T47D (cell line): ENCODE measurements at regions not wholly inside any gene's neighbourhood (a gene's known extent, or its start where the extent isn't known, plus 50 kb on each side); places are given as distances from the start of the nearest gene placed in this dataset.
A peak's percentile ranks its signal among the peaks of the same experiment; 100 is the strongest.

Source experiments
- DNase-seq, 2 experiments: peaks; one replicate each; pipeline versions ENCODE4 v3.0.0 to v3.0.0-alpha.2; 2011 to 2012; ENCODE audit warnings: low read depth in 1 of 2, low spot score in 1 of 2
- JUND ChIP-seq: IDR thresholded peaks from 2 replicates; pipeline ENCODE4 v1.6.1; 2012; ENCODE audit warnings: low read depth
- in situ Hi-C: cut with HindIII; loops from 2 replicates; pipeline ENCODE4 v1.10.0; 2016; ENCODE audit warnings: low sequenced_read_pairs, low pct_unique_long_range_greater_than_20kb

DNA sequence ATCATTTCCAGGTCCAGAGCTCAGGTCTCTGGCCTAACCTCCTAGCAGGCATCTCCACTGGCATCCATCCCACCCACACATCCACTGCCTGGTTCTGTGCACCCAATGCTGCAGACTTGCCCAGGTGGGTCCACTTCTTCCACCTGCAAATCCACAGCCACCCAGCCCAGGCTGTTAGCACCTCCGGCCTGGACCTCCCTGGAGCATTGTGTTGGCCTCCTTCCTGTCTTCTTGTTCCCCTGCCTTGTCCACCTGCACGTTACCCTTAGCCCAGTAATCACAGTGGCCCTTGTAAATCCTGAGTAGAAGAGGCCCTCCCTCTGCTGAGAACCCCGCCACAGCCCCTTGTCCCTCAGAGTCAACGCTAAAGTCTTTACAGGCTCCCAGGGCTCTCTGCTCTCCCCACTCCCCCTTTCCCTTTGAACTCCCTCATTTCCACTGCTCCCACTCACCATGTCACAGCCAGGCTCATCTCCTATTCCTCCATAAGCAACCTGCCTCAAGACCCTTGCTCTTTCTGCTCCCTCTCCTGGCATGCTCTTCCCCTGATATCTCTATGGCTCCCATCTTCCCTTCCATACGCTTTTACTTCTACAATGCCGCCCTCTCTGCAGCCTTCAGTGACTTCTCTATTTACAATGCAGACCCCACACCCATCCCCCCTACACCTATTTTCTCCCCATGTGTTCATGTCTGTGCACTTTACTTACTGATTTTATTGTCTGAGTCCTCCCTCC is 288.8 kb downstream of the FOXL1 start:
- no peak for DNase-seq
- TF ChIP-seq JUND = no peak
- in situ Hi-C loops = no loop called here

DNA sequence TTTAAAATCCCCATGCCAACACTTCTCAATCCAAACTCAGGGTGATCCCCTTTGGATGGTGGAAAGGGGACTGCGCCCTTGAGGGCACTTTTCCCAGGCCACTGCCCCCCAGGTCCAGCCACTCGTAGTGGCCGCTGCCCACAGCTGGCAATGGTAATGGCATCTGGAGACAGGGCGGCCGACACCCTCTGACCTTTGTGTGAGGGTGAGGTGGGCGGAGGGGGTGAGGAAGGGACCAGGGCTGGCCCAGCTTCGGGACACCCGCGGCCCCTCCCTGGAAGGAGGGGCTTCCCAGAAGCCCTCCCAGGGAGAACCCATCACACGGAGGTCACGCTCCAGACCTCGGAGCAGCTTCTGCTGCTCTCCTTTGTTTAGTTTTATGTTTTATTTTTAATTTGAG is 289.7 kb downstream of the FOXL1 start:
- TF ChIP-seq JUND = no peak

DNA sequence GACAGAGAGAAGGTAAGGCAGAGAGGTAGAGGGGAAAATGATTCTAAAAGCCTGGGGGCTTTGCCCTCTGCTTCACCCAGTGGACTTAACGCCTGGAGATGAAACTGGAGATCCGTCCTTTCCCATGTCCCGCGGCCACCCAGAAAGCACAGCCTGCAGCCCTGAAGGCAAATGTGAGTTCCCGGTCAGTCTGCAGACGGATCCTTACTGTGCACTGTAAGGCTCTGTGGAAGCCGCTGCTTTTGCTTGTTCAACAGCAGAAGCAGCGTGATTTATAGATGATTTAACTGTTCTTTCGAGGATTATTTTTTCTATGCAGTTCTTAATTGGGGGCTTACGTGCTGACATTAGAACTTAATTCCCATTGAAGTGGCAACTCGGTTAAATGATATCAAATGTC is 290.4 kb downstream of the FOXL1 start:
- no peak for DNase-seq
- in situ Hi-C loops = no loop called here
- no peak for TF ChIP-seq JUND

More for the DNA sequence above, 289.7 kb downstream of the FOXL1 start:
- no peak for DNase-seq
- in situ Hi-C loops = no loop called here

DNA sequence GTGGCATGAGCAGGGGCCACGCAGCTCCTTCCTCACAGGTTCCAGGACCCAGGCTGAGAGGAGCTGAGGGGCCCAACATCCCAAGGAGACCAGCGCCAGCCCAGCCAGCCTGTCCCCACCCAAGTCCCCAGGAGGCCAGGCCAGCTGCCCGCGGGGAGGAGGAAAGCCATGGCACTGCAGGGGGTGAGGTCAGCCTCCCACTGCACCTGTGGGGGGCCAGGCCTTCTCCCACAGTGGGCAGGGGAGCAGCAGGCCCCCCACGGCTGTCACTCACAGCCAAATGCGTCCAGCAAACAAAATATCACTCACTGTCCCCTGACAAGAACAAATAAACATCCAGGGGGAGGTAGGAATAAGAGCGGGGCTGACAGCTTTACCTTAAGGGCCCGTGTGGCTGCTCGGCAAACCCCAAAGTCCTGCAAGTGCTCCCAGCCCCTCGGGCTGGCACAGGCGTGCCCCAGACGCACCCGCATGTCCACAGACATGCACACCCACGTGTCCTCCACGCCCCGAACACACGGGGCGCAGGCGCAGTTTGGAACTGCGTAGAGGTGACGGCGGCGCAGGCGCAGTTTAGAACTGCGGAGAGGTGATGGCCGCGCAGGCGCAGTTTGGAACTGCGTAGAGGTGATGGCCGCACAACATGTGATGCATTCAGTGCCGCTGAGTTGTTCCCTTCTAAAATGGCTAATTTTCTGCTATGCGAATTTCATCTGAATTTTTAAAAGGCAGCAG is 291.1 kb downstream of the FOXL1 start:
- in situ Hi-C loops = no loop called here
- TF ChIP-seq JUND = no peak
- DNase-seq = no peak

DNA sequence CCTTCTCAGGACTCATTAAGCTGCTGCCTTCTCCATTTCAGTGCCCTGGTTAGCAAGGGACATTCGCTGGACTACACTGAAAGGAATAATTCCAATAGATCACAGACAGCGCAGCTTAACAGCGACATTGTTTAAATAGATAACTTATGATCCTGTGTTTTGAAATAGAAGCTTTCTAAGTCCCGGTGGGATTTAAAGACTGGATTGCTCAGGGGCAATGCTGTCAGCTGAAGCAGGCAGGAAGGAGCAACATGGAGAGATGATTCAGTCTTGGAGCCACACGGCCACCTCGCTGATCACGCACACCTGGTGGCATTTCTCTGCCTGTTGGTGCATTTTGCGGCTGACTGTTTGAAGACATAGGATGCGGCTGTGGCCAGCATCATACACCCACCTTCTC is 292.0 kb downstream of the FOXL1 start:
- no peak for TF ChIP-seq JUND
- in situ Hi-C loops = no loop called here
- no peak for DNase-seq

DNA sequence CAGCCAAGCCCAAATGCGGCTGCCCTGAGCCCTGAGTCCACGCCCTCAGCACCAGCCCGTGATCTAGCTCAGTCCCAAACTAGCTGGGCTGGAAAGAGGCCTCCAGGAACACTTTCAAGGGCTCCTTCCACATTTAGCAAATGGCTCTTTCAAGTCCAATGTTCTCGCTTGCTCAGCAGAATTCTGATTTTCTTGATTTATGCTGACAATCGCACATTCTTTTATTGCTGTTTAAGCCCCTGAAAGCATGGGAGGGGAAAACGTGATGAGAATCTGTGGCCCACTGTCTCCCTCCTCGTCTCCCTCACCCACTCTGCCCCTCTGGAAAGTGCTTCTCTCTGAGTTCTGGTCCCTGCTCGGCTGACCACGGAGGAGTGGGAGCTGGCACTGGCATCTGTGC is 293.8 kb downstream of the FOXL1 start:
- in situ Hi-C loops = no loop called here
- TF ChIP-seq JUND = no peak
- DNase-seq = no peak

DNA sequence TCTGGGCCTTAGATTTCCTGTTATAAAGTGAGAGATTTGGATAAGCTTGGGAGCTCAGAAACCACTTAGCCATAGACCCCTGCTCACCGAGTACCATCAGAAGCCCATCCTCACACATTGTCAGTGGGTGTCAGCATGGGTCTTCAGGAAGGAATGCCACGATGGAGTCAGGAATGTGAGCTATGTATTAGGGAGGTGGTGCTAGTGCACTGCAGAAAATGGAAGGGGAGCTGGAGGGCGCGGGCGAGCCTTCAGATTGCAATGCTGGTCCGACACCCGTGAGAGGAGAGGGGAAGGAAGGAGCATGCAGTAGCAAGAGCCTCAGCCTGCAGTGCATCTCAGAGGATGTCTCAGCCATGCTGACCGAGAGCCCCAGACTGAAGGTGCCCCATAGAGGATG is 294.5 kb downstream of the FOXL1 start:
- TF ChIP-seq JUND = no peak
- in situ Hi-C loops = no loop called here
- no peak for DNase-seq

DNA sequence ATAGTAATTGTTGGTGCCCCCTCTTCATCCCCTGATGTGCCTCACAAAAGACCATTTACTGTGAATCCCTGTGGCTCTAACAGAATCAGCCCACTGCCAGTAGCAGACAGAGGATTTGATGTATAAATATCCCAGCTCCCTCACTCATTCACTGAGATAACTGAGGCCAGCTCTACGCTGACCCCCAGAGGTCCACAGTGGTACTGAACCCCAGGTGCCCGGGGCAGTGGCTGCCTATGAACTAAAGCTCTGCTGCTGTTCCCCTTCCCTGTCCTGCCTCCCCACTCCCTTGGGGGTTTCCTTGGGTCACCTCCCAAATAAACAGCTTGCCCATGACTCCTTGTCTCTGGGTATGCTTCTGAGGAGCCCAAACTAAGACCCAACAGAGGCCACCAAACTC is 295.8 kb downstream of the FOXL1 start:
- peak in 1 of 2 experiments; percentile 33 for DNase-seq
- in situ Hi-C loops = no loop called here

DNA sequence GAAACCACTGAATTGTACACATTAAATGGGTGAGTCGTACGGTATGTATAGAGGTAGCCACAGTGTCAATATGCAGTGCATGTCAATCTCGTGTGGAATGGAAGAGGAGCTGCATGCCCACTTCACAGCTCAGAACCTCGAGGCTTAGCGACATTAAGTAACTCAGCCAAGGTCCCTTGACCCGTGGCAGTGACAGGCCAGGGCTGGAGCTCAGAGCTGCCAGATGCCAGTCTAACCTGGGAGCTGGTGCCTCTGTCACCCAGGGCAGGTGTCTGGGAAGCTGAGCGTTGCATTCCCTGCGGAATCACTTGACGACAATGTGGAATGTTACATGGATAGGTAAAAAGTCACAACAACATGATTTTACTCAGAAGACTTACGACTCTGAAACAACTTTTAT is 298.1 kb downstream of the FOXL1 start:
- DNase-seq = no peak
- in situ Hi-C loops = no loop called here
- TF ChIP-seq JUND = no peak

More for the DNA sequence above, 295.8 kb downstream of the FOXL1 start:
- no peak for TF ChIP-seq JUND

DNA sequence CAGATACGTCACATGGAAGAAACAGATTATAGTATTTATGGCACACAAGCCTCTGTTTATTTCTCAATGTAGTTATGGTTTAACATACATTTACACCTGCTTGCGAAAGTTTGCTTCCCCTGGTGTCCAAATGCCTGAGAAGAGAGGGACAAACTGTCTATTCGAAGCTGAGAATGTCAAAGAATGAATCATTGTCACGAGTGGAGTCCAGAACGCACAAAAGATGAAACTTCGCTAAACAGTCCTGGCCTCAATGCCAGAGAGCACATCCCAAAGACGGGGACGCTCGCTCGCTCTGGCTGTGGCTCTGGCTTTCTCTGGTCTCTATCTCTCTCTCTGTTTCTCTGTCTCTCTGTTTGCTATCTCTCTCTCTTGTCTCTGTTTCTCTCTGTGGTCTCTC is 298.8 kb downstream of the FOXL1 start:
- TF ChIP-seq JUND = no peak
- DNase-seq = no peak
- in situ Hi-C loops = no loop called here

DNA sequence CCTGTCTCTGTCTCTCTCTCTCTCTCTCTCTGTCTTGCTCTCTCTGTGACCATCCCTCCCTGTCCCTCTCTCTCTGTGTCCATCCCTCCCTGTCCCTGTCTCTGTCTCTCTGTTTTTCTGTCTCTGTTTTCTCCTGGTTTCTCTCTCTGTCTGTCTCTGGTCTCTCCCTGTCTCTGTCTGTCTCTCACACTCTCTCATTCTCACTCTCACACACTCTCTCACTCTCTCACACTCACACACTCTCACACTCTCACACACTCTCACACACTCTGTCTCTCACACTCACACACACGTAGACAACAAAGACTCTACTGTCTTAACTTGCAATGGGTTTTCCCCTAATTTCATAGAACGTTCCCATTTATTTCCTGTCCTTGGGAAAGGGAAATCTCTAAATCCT is 299.5 kb downstream of the FOXL1 start:
- no peak for TF ChIP-seq JUND
- DNase-seq = no peak
- in situ Hi-C loops = no loop called here

DNA sequence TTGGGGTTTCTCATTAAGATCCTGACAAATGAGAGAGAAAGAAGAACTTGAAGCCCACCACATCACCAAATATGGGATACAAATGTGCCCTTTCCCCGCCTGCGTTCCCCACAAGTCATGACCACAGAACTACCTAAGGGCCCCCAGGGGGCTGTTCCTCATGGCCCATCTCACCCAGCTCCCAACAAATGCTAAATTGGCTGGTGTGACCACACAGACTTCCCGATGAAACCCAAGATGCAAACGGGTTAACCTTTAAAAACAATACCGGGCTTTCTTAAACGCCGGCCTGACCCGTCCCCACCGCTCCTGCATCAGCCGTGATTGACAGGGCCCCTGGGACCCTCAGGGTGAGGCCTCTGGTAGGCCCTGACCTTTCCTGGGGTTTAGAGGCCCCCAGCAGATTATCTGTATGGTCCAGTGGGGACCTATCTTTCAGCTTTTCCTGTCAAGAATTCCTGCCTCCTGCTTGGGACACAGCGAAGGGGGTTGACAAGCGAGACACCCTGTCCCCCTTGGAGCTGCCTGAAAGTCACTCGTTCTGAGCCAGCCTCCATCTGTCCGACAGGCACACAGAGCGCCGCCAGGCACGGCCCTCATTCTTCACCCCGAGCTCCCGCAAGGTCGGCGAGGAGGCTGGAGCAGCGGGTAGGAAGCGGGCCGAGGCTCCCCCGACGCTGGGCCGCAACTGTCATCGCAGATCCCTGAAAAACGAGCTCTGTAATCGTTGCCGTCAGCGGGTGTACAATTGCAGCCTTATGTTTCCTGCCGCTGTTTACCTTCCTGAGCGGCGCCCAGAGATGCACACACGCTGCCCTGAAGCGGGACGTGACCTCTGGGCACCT is 300.1 kb downstream of the FOXL1 start:
- TF ChIP-seq JUND = no peak
- no peak for DNase-seq
- in situ Hi-C loops = no loop called here

DNA sequence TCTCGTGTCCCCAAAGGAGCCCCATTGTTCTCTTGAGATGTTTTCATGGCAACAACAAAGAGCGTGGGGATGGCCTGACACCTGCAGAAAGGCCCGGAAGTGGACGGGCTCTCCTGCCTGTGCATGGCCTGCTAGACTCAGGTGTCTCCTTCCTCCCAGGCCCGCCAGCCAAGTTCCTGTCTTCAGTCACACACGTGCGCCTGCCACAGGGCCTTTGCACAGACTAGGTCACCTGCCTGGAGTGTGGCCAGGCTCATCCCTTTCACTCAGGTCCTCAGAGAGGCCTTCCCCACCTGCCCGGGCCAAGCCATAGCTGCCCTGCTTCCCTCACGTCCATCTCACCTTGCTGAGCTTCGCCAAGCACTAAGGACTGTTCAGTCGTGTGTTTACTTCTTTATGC is 300.9 kb downstream of the FOXL1 start:
- in situ Hi-C loops = no loop called here
- DNase-seq = no peak
- TF ChIP-seq JUND = no peak
